Tibial artery (tissue), 4 donors: ENCODE measurements at regions not wholly inside any gene's neighbourhood (a gene's known extent, or its start where the extent isn't known, plus 50 kb on each side); places are given as distances from the start of the nearest gene placed in this dataset.
"Not testable (repeated sequence)": the region's sequence is repeated elsewhere in the genome, so short reads cannot be mapped to it uniquely, and the experiment has no call there.

Source experiments
- DNase-seq, 2 donors: peaks; one replicate each; pipeline ENCODE4 v3.0.0-alpha.2; 2019
- H3K27ac ChIP-seq, 2 donors: fragments of 200-600 bp; sonication (generic) in 1 of 2; 1 replicate in 1 of 2; 2 replicates in 1 of 2; pipeline ENCODE4 v1.5.1; 2018 to 2019; ENCODE audit warnings: mild to moderate bottlenecking in 1 of 2
- H3K27me3 ChIP-seq, 2 donors: fragments of 200-600 bp; sonication (generic) in 1 of 2; one replicate each; pipeline versions ENCODE4 v1.5.1 to v1.6.0; 2016 to 2019
- H3K36me3 ChIP-seq, 3 donors: fragments of 200-600 bp; sonication (generic) in 2 of 3; one replicate each; pipeline ENCODE4 v1.5.1; 2016 to 2019; ENCODE audit warnings: mild to moderate bottlenecking in 2 of 3
- H3K4me1 ChIP-seq, 4 donors: fragments of 200-600 bp; sonication (generic) in 2 of 4; 1 replicate in 3 of 4; 2 replicates in 1 of 4; pipeline ENCODE4 v1.5.1; 2016 to 2019
- H3K4me3 ChIP-seq, 2 donors: fragments of 200-600 bp; sonication (generic) in 1 of 2; 1 replicate in 1 of 2; 2 replicates in 1 of 2; pipeline ENCODE4 v1.5.1; 2018 to 2019; ENCODE audit warnings: mild to moderate bottlenecking in 2 of 2
- H3K9me3 ChIP-seq, 3 donors: fragments of 200-600 bp; sonication (generic) in 1 of 3; one replicate each; pipeline ENCODE4 v1.5.1; 2016 to 2019
- CTCF ChIP-seq, 2 experiments: fragments of 200-600 bp in 1 of 2; fragments of 450-650 bp in 1 of 2; IDR thresholded peaks; one replicate each; pipeline ENCODE4 v1.5.1; 2017 to 2019; ENCODE audit warnings: antibody characterized with exemption in 2 of 2, mild to moderate bottlenecking in 1 of 2, moderate library complexity in 1 of 2
- intact Hi-C: fragments of 100-400 bp; cut with DNase I; formaldehyde crosslinking; loops from one replicate; pipeline ENCODE4 v1.15.0; 2023; ENCODE audit warnings: low total_unique reads

GRCh38 chrX:134311994-134312393, 61.1 kb upstream of the PHF6 start:
- H3K36me3 ChIP-seq, H3K27ac ChIP-seq, H3K27me3 ChIP-seq, DNase-seq, H3K4me3 ChIP-seq, H3K4me1 ChIP-seq: not testable (repeated sequence)
- intact Hi-C loops, result loop anchor here (5.0 kb wide), 1 partner anchor 255 kb away; no protein-coding TSS in a partner anchor
- H3K9me3 ChIP-seq, result peaks cover 0 to 38% (median 26%) of the 10 kb centered on the region in 3 donors

- no peaks in the 10 kb centered on the region for H3K36me3 ChIP-seq
- no peak for TF ChIP-seq CTCF (IDR thresholded peaks at IDR 0.05)
- H3K4me3 ChIP-seq, result no peak overlapping the region
- intact Hi-C loops, result loop anchor here (5.0 kb wide), 1 partner anchor 256 kb away; no protein-coding TSS in a partner anchor
- no peak for DNase-seq
- H3K9me3 ChIP-seq, result peaks cover 0 to 38% (median 26%) of the 10 kb centered on the region in 3 donors
- no peaks in the 10 kb centered on the region for H3K27me3 ChIP-seq
- H3K27ac ChIP-seq, result no peak overlapping the region
- no peaks in the 10 kb centered on the region for H3K4me1 ChIP-seq
These were observed 59.7 kb upstream of the PHF6 start for GRCh38 chrX:134313418-134313817.

DNA sequence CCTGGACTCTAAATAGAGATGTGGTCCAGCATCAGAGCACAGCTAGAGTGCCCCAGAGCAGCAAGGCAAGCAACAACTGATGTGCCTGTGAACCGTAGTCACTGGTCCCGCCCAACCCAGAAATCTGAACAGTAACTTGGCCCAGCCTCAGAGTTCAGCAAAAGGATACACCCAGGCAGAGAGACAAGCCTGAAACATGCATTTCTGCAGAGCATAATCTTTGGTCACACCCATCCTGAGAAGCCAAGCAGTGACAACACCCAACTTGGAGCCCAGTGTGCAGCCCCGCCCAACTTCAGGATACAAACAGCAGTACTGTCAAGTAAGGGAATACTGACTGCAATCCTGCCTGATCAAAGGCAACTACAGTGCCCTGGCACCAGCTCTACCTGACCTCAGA, 57.2 kb upstream of the PHF6 start:
- Histone ChIP-seq H3K27ac (no peak overlapping the region), H3K4me3 (no peak overlapping the region), H3K9me3 (peaks cover 0 to 38% (median 26%) of the 10 kb centered on the region in 3 donors), H3K27me3 (no peaks in the 10 kb centered on the region), H3K36me3 (no peaks in the 10 kb centered on the region), H3K4me1 (no peaks in the 10 kb centered on the region)
- intact Hi-C loops, result no loop called here
- no peak for DNase-seq
- no peak for TF ChIP-seq CTCF (IDR thresholded peaks at IDR 0.05)
